ENCODE measurements at regions not wholly inside any gene's neighbourhood (a gene's known extent, or its start where the extent isn't known, plus 50 kb on each side); places are given as distances from the start of the nearest gene placed in this dataset.

DNA sequence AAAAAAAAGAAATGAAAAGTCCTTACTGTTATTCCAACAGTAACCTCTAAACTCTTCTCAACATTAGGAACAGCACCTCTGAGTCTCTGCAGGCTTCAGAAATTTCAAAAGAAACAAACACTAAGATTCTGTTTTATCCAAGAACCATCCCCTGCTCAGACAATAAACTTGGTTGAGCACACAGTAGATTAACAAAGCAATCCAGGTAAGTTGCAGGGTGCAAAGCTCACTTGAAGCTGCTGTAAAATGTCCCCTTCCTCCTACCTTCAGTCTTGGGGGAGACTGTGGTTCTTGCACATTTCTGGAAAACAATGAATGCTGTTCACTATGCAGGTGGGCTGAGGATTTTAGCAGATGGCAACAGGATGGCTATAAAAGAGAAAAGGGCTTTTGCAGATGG, 484.1 kb downstream of the IGSF11 start:
- no peak for DNase-seq

DNA sequence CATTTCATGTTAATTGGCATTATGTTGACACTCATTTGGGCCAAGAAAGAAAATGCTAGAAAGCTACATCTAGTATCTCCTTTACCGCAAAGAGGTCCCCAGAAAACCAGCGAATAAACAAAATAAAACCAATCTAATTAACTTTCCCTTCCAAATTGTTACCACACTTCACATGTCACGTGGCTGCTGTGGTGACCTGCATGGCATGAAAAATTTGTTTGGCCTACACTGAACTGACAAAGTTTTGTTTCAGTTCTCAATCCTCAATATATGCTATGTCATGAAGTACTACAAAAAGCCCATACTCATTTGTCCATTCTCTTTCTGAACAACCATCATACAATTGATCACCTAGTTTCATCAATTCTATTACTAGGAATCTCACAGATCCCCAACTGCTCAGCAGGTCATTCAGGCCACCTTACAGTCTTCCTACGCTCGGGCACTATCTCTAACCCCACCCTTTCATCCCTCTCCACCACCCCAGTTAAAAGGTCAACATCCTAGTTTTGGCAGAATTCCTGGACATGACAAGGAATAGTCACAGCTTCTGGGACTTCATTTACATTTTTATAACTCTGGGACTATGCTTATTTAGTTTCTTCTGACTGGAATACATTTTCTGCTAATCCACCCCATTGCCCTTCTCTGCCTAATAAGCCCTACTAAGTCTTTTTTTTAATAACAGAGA, 480.4 kb downstream of the IGSF11 start:
- DNase-seq, result no peak

- no peak for DNase-seq
Measured at GRCh38 chr3:118556983-118557382, 477.7 kb downstream of the IGSF11 start.

DNA sequence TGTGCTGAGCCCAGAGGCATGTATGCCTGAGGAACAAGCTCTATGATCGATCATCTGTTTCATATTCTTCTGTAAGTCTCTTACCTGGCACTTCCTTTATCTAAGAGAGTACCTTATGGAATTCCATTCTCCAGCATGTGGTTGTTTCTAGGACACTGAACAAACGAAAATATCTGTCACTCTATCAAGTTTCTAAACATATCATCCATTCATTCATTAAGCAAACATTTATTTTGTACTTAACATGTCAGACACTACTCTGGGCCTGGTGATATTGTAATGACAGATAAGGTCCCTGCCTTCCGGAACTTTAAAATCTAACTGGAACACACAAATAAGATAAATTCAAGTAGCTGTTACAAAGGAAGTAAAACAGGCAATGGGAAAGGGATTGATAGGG, 477.1 kb downstream of the IGSF11 start:
- no peak for DNase-seq

- no peak for DNase-seq
Measured at GRCh38 chr3:118559286-118559685, 475.4 kb downstream of the IGSF11 start.

- no peak for DNase-seq
Measured at GRCh38 chr3:118564800-118565199, 469.8 kb downstream of the IGSF11 start.

DNA sequence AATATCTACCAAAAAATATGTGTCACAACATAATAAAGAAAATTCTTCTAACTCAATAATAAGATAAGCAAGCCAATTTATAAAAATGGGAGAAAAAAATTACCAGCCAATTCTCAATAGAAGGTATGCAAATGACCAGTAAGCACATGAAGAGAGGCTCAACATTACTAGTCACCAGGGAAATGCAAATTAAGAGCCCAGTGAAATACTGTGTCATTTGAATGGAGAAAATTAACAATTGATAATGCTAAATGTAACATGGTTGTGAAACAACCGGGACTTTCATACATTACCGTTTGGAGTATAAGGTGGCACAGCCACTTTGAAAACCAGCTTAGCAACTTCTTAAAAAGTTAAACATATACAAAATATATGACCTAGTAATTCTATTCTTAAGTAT, 460.7 kb downstream of the IGSF11 start:
- DNase-seq, result no peak

- no peak for DNase-seq
Measured at GRCh38 chr3:118577055-118577777, 457.4 kb downstream of the IGSF11 start.

- DNase-seq, result no peak
Measured at GRCh38 chr3:118578559-118578958, 456.1 kb downstream of the IGSF11 start.

GRCh38 chr3:118587037-118587741, 447.5 kb downstream of the IGSF11 start:
- no peak for DNase-seq

DNA sequence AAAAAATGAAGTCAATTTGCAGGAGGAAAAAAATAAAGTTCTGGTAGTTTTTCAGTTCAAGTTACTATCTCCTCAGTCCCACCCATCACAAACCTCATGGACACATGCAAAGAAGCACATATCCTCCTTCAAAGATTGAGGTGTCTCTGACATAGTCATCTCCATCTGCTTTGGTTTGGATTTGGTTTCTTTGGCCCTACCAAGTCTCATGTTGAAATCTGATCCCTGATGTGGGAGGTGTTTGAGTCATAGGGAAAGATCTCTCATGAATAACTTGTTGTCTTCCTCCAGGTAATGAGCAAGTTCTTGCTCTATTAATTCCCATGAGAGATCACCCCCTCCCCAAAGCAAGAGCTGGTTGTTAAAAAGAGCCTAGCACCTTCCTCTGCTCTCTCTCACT, 446.8 kb downstream of the IGSF11 start:
- DNase-seq, result no peak

- no peak for DNase-seq
Measured at GRCh38 chr3:118593277-118593670, 441.4 kb downstream of the IGSF11 start.

GRCh38 chr3:118597184-118597583, 437.5 kb downstream of the IGSF11 start:
- no peak for DNase-seq

GRCh38 chr3:118607915-118608820, 426.5 kb downstream of the IGSF11 start:
- DNase-seq, result no peak

- DNase-seq, result no peak
Measured at GRCh38 chr3:118618247-118619040, 416.2 kb downstream of the IGSF11 start.

DNA sequence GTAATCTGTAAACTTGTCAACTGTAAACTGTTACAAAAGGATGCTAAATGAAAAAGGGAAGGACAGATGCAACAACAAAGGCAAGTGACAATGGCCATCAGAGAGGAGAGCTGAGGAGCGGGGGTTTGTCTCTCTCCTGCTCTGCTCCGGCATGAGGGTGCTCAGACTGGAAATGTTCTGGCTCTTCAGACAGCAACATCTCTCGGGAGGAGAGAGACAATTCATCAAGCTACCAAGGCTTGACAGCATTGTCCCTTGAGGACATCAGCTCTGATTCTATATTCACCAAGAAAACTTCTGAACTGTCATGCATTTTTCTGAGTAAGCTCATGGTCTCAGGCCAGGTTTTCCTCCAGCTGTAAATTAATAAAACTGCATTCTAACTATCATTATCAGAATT, 408.2 kb downstream of the IGSF11 start:
- DNase-seq, result no peak

GRCh38 chr3:118628704-118629341, 405.8 kb downstream of the IGSF11 start:
- DNase-seq, result peak; percentile 11 to 38 (median 20)

- no peak for DNase-seq
Measured at GRCh38 chr3:118629821-118630220, 404.8 kb downstream of the IGSF11 start.

DNA sequence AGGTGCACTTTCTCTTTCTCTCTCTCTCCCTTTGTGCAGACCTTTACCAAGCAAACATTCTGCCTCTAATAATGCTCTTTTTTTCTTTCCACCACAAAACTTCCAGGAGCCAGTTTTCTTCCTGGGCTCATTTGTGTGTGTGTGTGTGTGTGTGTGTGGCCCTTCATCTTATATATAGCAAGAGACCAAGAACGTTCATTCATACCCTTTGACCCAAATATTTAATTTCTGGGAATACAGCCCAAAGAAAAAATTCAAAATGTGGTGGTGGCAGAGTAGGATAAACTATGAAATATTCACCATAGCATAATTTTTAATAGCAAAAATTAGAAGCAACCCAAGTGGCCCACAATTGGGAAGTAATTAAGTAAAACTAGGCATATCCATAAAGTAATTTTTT, 398.9 kb downstream of the IGSF11 start:
- no peak for DNase-seq

DNA sequence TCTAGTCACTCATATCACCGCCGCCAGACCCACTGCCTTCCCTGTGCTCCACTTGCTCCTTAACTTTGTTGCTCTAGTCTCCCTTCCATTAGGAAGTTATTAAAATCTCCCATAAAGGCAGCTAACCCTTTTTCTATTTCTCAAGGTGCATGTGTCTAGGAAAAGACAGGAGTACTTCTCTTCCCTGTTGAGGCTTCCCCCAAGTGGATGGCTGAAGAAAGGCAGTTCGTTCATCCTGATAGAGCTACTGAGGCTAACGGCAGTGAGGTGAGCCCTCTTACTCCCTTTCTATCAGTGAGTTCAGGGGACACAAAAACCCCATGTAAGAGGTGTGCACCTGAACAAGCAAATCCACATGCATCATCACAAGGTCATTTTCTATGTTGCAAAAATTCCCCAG, 397.8 kb downstream of the IGSF11 start:
- no peak for DNase-seq

- DNase-seq, result no peak
Measured at GRCh38 chr3:118637846-118638245, 396.8 kb downstream of the IGSF11 start.

GRCh38 chr3:118641608-118642007, 393.0 kb downstream of the IGSF11 start:
- DNase-seq, result no peak
